HCT116 (cell line): ENCODE measurements at regions not wholly inside any gene's neighbourhood (a gene's known extent, or its start where the extent isn't known, plus 50 kb on each side); places are given as distances from the start of the nearest gene placed in this dataset.

Experiments
- ATAC-seq: fragments of 200-7000 bp; cut with Tn5 transposase; 2 replicates; pipeline ENCODE4 v1.9.1; 2020; ENCODE audit warnings: mild to moderate bottlenecking, moderate library complexity
- BruUV-seq: library from RNA; stranded (reverse); fragments of 400-500 nt; replicated peaks from 2 replicates; lab custom pipeline; 2021; lab: Mats Ljungman, UMichigan
- CTCF ChIA-PET: fragments of 300-600 bp; sonication (Branson Sonifier 250); formaldehyde crosslinking; loops from one replicate; lab custom pipeline; 2021; ENCODE audit warnings: antibody characterized with exemption; lab: Charles Lee
- POLR2A ChIA-PET: fragments of 300-600, 350-600 bp; sonication (Branson Sonifier 250); formaldehyde crosslinking; loops from one replicate; lab custom pipeline; 2021; ENCODE audit warnings: antibody characterized with exemption; lab: Charles Lee
- RAD21 ChIA-PET, 2 experiments: fragments of 300-600 bp; sonication (Branson Sonifier 250); formaldehyde crosslinking; loops; one replicate each; lab custom pipeline; 2023; ENCODE audit warnings: low total read pairs in 2 of 2; ENCODE audit not compliant: uncharacterized antibody in 2 of 2, unreplicated experiment in 2 of 2, low non-redundant PET in 1 of 2; lab: Charles Lee
- DNase-seq: peaks from one replicate; pipeline ENCODE4 v3.0.0-alpha.2; 2010; ENCODE audit warnings: low read depth, low spot score
- H2AFZ ChIP-seq: fragments of 200-600 bp; shearing (Covaris generic), sonication (generic); 2 replicates; pipeline ENCODE4 v1.6.1; 2017; ENCODE audit warnings: low read depth, mixed run types, mixed read lengths, antibody characterized with exemption, low read length; ENCODE audit not compliant: poor library complexity, severe bottlenecking
- H3K27ac ChIP-seq: 2 replicates; pipeline ENCODE4 v1.5.1; 2012; ENCODE audit warnings: low read depth, low read length
- H3K27me3 ChIP-seq: fragments of 200-600 bp; sonication (generic); 2 replicates; pipeline ENCODE4 v1.6.1; 2016; ENCODE audit warnings: mixed run types, low read length, mixed read lengths; ENCODE audit not compliant: insufficient read depth
- H3K36me3 ChIP-seq, 2 experiments: fragments of 200-500 bp in 1 of 2; fragments of 200-600 bp in 1 of 2; sonication (Bioruptor generic) in 1 of 2; sonication (generic) in 1 of 2; 2 replicates each; pipeline versions ENCODE4 v1.5.1 to v1.6.1; 2014 to 2016; ENCODE audit warnings: low read length in 2 of 2, inconsistent platforms in 1 of 2, mixed read lengths in 1 of 2, mixed run types in 1 of 2; ENCODE audit not compliant: insufficient read depth in 2 of 2, control insufficient read depth in 1 of 2
- H3K4me1 ChIP-seq, 2 experiments: fragments of 200-600 bp in 1 of 2; sonication (generic) in 1 of 2; 2 replicates each; pipeline versions ENCODE4 v1.5.1 to v1.6.1; 2012 to 2017; ENCODE audit warnings: low read length in 2 of 2, inconsistent platforms in 1 of 2, mild to moderate bottlenecking in 1 of 2, mixed read lengths in 1 of 2, mixed run types in 1 of 2, moderate library complexity in 1 of 2; ENCODE audit not compliant: insufficient read depth in 2 of 2, control insufficient read depth in 1 of 2
- H3K4me2 ChIP-seq: fragments of 200-600 bp; sonication (generic); 2 replicates; pipeline ENCODE4 v1.6.1; 2017; ENCODE audit warnings: mixed run types, low read length, mixed read lengths
- H3K4me3 ChIP-seq, 2 experiments: fragments of 200-600 bp in 1 of 2; sonication (generic) in 1 of 2; replicated peaks in 1 of 2; 2 replicates each; pipeline ENCODE4 v1.5.1; 2011 to 2016; ENCODE audit warnings: low read length in 2 of 2, control low read depth in 1 of 2, low read depth in 1 of 2, mild to moderate bottlenecking in 1 of 2, mixed read lengths in 1 of 2, mixed run types in 1 of 2
- H3K79me2 ChIP-seq: fragments of 200-600 bp; sonication (generic); 2 replicates; pipeline ENCODE4 v1.6.1; 2017; ENCODE audit warnings: mild to moderate bottlenecking, mixed run types, low read length, moderate library complexity, mixed read lengths; ENCODE audit not compliant: insufficient read depth
- H3K9ac ChIP-seq: fragments of 200-600 bp; sonication (generic); 2 replicates; pipeline ENCODE4 v1.6.1; 2016; ENCODE audit warnings: low read length, mixed read lengths
- H3K9me2 ChIP-seq: fragments of 200-600 bp; sonication (generic), shearing (Covaris generic); 2 replicates; pipeline ENCODE4 v1.6.1; 2017; ENCODE audit warnings: mixed run types, mild to moderate bottlenecking, moderate library complexity; ENCODE audit not compliant: insufficient read depth
- H3K9me3 ChIP-seq, 2 experiments: fragments of 200-500 bp in 1 of 2; fragments of 200-600 bp in 1 of 2; sonication (Bioruptor generic) in 1 of 2; sonication (generic) in 1 of 2; 2 replicates each; pipeline ENCODE4 v1.6.1; 2014 to 2017; ENCODE audit warnings: low read length in 2 of 2, mixed read lengths in 2 of 2, inconsistent platforms in 1 of 2, low read depth in 1 of 2, mild to moderate bottlenecking in 1 of 2, mixed run types in 1 of 2, moderate library complexity in 1 of 2; ENCODE audit not compliant: control insufficient read depth in 1 of 2, insufficient read depth in 1 of 2
- H4K20me1 ChIP-seq: fragments of 200-600 bp; sonication (generic), shearing (Covaris generic); 2 replicates; pipeline ENCODE4 v1.6.1; 2017; ENCODE audit warnings: mixed run types, mild to moderate bottlenecking, moderate library complexity; ENCODE audit not compliant: insufficient read depth
- CEBPB ChIP-seq: IDR thresholded peaks from 2 replicates; pipeline ENCODE4 v1.6.1; 2012; ENCODE audit warnings: low read depth
- SRF ChIP-seq: IDR thresholded peaks from 2 replicates; pipeline ENCODE4 v1.6.1; 2012; ENCODE audit warnings: low read depth
- TCF7L2 ChIP-seq: IDR thresholded peaks from 2 replicates; pipeline ENCODE4 v1.7.0; 2011; ENCODE audit warnings: borderline replicate concordance, inconsistent platforms; ENCODE audit not compliant: insufficient read depth, insufficient read length; ENCODE audit errors: extremely low read depth
- intact Hi-C: fragments of 100-400 bp; cut with micrococcal nuclease; formaldehyde crosslinking; loops from 2 replicates; pipeline ENCODE4 v1.10.0; 2022
- TF ChIP-seq, protein P1 (sequence below): IDR thresholded peaks from 2 replicates; pipeline ENCODE4 v1.6.1; 2012; ENCODE audit warnings: low read depth

GRCh38 chr5:128626536-128627090, 88.6 kb upstream of the FBN2 start:
- no peak for ATAC-seq
- ChIA-PET POLR2A (no interaction called here), RAD21 (no interaction called here), CTCF (no interaction called here)
- TF ChIP-seq, protein P1, sequence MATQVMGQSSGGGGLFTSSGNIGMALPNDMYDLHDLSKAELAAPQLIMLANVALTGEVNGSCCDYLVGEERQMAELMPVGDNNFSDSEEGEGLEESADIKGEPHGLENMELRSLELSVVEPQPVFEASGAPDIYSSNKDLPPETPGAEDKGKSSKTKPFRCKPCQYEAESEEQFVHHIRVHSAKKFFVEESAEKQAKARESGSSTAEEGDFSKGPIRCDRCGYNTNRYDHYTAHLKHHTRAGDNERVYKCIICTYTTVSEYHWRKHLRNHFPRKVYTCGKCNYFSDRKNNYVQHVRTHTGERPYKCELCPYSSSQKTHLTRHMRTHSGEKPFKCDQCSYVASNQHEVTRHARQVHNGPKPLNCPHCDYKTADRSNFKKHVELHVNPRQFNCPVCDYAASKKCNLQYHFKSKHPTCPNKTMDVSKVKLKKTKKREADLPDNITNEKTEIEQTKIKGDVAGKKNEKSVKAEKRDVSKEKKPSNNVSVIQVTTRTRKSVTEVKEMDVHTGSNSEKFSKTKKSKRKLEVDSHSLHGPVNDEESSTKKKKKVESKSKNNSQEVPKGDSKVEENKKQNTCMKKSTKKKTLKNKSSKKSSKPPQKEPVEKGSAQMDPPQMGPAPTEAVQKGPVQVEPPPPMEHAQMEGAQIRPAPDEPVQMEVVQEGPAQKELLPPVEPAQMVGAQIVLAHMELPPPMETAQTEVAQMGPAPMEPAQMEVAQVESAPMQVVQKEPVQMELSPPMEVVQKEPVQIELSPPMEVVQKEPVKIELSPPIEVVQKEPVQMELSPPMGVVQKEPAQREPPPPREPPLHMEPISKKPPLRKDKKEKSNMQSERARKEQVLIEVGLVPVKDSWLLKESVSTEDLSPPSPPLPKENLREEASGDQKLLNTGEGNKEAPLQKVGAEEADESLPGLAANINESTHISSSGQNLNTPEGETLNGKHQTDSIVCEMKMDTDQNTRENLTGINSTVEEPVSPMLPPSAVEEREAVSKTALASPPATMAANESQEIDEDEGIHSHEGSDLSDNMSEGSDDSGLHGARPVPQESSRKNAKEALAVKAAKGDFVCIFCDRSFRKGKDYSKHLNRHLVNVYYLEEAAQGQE = no peak
- intact Hi-C loops = no loop called here
- H3K9ac ChIP-seq = no peak overlapping the region
- no peaks in the 10 kb centered on the region for H3K79me2 ChIP-seq
- no peak overlapping the region for H3K4me2 ChIP-seq
- no peak overlapping the region for H3K4me3 ChIP-seq
- no peak overlapping the region for H3K27ac ChIP-seq
- H2AFZ ChIP-seq = no peak overlapping the region
- no peaks in the 10 kb centered on the region for H3K4me1 ChIP-seq
- BruUV-seq = no TSS peak
- H4K20me1 ChIP-seq = no peaks in the 10 kb centered on the region
- DNase-seq = no peak
- no peaks in the 10 kb centered on the region for H3K9me3 ChIP-seq
- H3K9me2 ChIP-seq = no peaks in the 10 kb centered on the region
- H3K27me3 ChIP-seq = no peaks in the 10 kb centered on the region
- H3K36me3 ChIP-seq = no peaks in the 10 kb centered on the region

- no peak for ATAC-seq
- H4K20me1 ChIP-seq = no peaks in the 10 kb centered on the region
- H3K4me2 ChIP-seq = no peak overlapping the region
- ChIA-PET POLR2A (no interaction called here), RAD21 (no interaction called here)
- H3K36me3 ChIP-seq = no peaks in the 10 kb centered on the region
- no peak overlapping the region for H2AFZ ChIP-seq
- H3K9me3 ChIP-seq = no peaks in the 10 kb centered on the region
- H3K9ac ChIP-seq = no peak overlapping the region
- no peak overlapping the region for H3K27ac ChIP-seq
- intact Hi-C loops = no loop called here
- H3K9me2 ChIP-seq = no peaks in the 10 kb centered on the region
- H3K79me2 ChIP-seq = no peaks in the 10 kb centered on the region
- H3K4me3 ChIP-seq = no peak overlapping the region
- TF ChIP-seq CEBPB = no peak
- no peak for TF ChIP-seq SRF
- TF ChIP-seq TCF7L2 = no peak
- TF ChIP-seq, all 23 proteins: peak for 0
- BruUV-seq = no TSS peak
- H3K4me1 ChIP-seq = no peaks in the 10 kb centered on the region
- CTCF ChIA-PET = no interaction called here
- DNase-seq = no peak
- H3K27me3 ChIP-seq = no peaks in the 10 kb centered on the region
Measured at GRCh38 chr5:128627939-128628338, 89.9 kb upstream of the FBN2 start.
